Mesenchymal stem cell (in vitro differentiated cells and primary cell): ENCODE measurements at regions not wholly inside any gene's neighbourhood (a gene's known extent, or its start where the extent isn't known, plus 50 kb on each side); places are given as distances from the start of the nearest gene placed in this dataset.
A peak's percentile ranks its signal among the peaks of the same experiment; 100 is the strongest.

Experiments used
- DNase-seq: peaks from one replicate; pipeline ENCODE4 v3.0.0-alpha.2; 2013
- H2AFZ ChIP-seq: one replicate; pipeline ENCODE4 v1.6.1; 2013; ENCODE audit warnings: low read depth, mild to moderate bottlenecking, control low read depth, inconsistent platforms, low read length, moderate library complexity
- H2AK5ac ChIP-seq: 2 replicates; pipeline ENCODE4 v1.6.1; 2013; ENCODE audit warnings: low read length, moderate library complexity, mild to moderate bottlenecking, inconsistent platforms; ENCODE audit not compliant: severe bottlenecking
- H2BK120ac ChIP-seq: one replicate; pipeline ENCODE4 v1.6.1; 2013; ENCODE audit warnings: low read depth, mild to moderate bottlenecking, inconsistent platforms, low read length, moderate library complexity
- H2BK12ac ChIP-seq, 2 experiments: one replicate each; pipeline ENCODE4 v1.6.1; 2013; ENCODE audit warnings: inconsistent platforms in 2 of 2, low read length in 2 of 2, mild to moderate bottlenecking in 2 of 2, moderate library complexity in 2 of 2, control low read depth in 1 of 2
- H2BK15ac ChIP-seq: one replicate; pipeline ENCODE4 v1.6.1; 2013; ENCODE audit warnings: mild to moderate bottlenecking, low read depth, inconsistent platforms; ENCODE audit not compliant: poor library complexity, severe bottlenecking
- H2BK5ac ChIP-seq: 2 replicates; pipeline ENCODE4 v1.6.1; 2013; ENCODE audit warnings: low read depth, mild to moderate bottlenecking, low read length, control low read depth, inconsistent platforms; ENCODE audit not compliant: poor library complexity, severe bottlenecking
- H3K14ac ChIP-seq, 2 experiments: one replicate each; pipeline ENCODE4 v1.6.1; 2013; ENCODE audit warnings: inconsistent platforms in 2 of 2, low read length in 2 of 2, control low read depth in 1 of 2, mild to moderate bottlenecking in 1 of 2, moderate library complexity in 1 of 2
- H3K18ac ChIP-seq, 2 experiments: one replicate each; pipeline ENCODE4 v1.6.1; 2013; ENCODE audit warnings: inconsistent platforms in 2 of 2, low read length in 2 of 2, control low read depth in 1 of 2, low read depth in 1 of 2, mild to moderate bottlenecking in 1 of 2
- H3K23ac ChIP-seq, 2 experiments: one replicate each; pipeline ENCODE4 v1.6.1; 2013; ENCODE audit warnings: inconsistent platforms in 2 of 2, low read length in 2 of 2, mild to moderate bottlenecking in 2 of 2, moderate library complexity in 2 of 2, control low read depth in 1 of 2
- H3K27ac ChIP-seq: 2 replicates; pipeline ENCODE4 v1.5.1; 2013; ENCODE audit warnings: mild to moderate bottlenecking, moderate library complexity, low read length, control low read depth, inconsistent platforms; ENCODE audit not compliant: poor library complexity, severe bottlenecking
- H3K27me3 ChIP-seq, 2 experiments: 2 replicates each; pipeline versions ENCODE4 v1.6.1 to v1.7.0; 2013; ENCODE audit warnings: low read length in 2 of 2, mild to moderate bottlenecking in 2 of 2, moderate library complexity in 2 of 2, control low read depth in 1 of 2, inconsistent platforms in 1 of 2; ENCODE audit not compliant: control insufficient read depth in 1 of 2, insufficient read depth in 1 of 2
- H3K36me3 ChIP-seq, 2 experiments: 2 replicates each; pipeline versions ENCODE4 v1.6.1 to v1.7.0; 2013; ENCODE audit warnings: low read length in 2 of 2, control low read depth in 1 of 2, inconsistent platforms in 1 of 2, low read depth in 1 of 2, mild to moderate bottlenecking in 1 of 2; ENCODE audit not compliant: insufficient read depth in 2 of 2, control insufficient read depth in 1 of 2
- H3K4ac ChIP-seq, 2 experiments: one replicate each; pipeline ENCODE4 v1.6.1; 2013; ENCODE audit warnings: inconsistent platforms in 2 of 2, low read length in 2 of 2, mild to moderate bottlenecking in 2 of 2, moderate library complexity in 2 of 2, control low read depth in 1 of 2, low read depth in 1 of 2
- H3K4me1 ChIP-seq: 2 replicates; pipeline ENCODE4 v1.6.1; 2013; ENCODE audit warnings: low read depth, low read length, control low read depth; ENCODE audit not compliant: control insufficient read depth, insufficient read depth
- H3K4me2 ChIP-seq: 2 replicates; pipeline ENCODE4 v1.6.1; 2013; ENCODE audit warnings: low read length, mild to moderate bottlenecking, inconsistent platforms; ENCODE audit not compliant: poor library complexity, severe bottlenecking
- H3K4me3 ChIP-seq, 2 experiments: 2 replicates each; pipeline versions ENCODE4 v1.5.1 to v1.7.0; 2013; ENCODE audit warnings: low read length in 2 of 2, mild to moderate bottlenecking in 2 of 2, control low read depth in 1 of 2, low read depth in 1 of 2; ENCODE audit not compliant: insufficient read depth in 1 of 2
- H3K79me1 ChIP-seq: replicated peaks from 2 replicates; pipeline ENCODE4 v1.6.1; 2013; ENCODE audit warnings: mild to moderate bottlenecking, control low read depth, low read length, inconsistent platforms; ENCODE audit not compliant: poor library complexity, severe bottlenecking
- H3K9ac ChIP-seq: 2 replicates; pipeline ENCODE4 v1.7.0; 2013; ENCODE audit warnings: mild to moderate bottlenecking, low read length, moderate library complexity
- H3K9me3 ChIP-seq: 2 replicates; pipeline ENCODE4 v1.7.0; 2013; ENCODE audit warnings: mild to moderate bottlenecking, low read length; ENCODE audit not compliant: control insufficient read depth
- H4K8ac ChIP-seq: one replicate; pipeline ENCODE4 v1.6.1; 2013; ENCODE audit warnings: inconsistent platforms, mild to moderate bottlenecking, low read length, moderate library complexity
- H4K91ac ChIP-seq: one replicate; pipeline ENCODE4 v1.6.1; 2013; ENCODE audit warnings: mild to moderate bottlenecking, low read length, inconsistent platforms
- WGBS: methylation state at CpG from one replicate; pipeline ENCODE4 v1.1.7; 2013; ENCODE audit warnings: mixed read lengths; 5-methylcytosine and 5-hydroxymethylcytosine counted together

DNA sequence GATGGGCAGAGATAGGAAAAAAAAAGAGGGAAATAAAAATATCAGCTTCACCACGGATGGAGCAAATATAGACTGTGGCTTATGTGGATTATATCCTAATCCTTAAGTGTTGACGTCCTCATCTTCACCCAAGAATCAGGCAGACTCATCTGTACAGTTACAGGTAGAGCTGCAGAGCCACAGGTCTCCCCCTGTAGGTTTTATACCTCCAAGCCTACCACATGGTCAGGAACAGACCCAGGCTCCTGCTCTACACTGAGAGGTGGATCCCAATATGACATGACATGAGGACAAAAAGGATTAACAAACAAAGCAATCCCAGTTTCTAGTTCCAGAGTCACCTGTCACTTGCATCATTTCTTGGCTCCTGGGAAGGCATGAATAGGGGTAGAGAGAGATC, 400.8 kb downstream of the SEMA3D start:
- H3K4me1 ChIP-seq, result no peaks in the 10 kb centered on the region
- H2AFZ ChIP-seq, result no peak overlapping the region
- no peak overlapping the region for H3K18ac ChIP-seq

DNA sequence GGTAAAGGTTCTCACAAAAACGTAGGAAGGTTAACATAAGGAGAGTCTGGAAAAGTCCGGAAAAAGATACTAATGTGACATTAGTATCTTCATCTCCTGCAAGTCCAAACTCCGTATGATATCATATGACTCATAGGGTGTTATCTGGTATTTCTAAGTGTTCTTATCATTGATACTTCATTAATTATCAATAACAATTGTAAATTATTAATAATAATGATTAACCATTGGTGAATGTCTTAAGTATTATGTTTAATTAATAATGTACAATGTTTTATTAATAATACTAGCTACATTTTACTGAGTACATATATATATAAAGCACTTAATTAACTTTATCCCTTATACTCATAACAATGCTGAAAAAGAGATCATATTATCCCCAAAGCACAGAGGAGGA, 402.4 kb downstream of the SEMA3D start:
- no peak for DNase-seq
- H2BK12ac ChIP-seq, result no peak overlapping the region
- no peaks in the 10 kb centered on the region for H3K4me1 ChIP-seq
- no peak overlapping the region for H2AK5ac ChIP-seq
- WGBS, result no CpG with 5 or more reads among the region's 3 CpGs
- no peak overlapping the region for H3K14ac ChIP-seq
- no peaks in the 10 kb centered on the region for H3K9me3 ChIP-seq
- H3K79me1 ChIP-seq, result no peaks in the 10 kb centered on the region
- H3K27me3 ChIP-seq, result no peaks in the 10 kb centered on the region
- no peak overlapping the region for H3K23ac ChIP-seq
- H4K91ac ChIP-seq, result no peak overlapping the region
- no peak overlapping the region for H3K4me3 ChIP-seq
- no peak overlapping the region for H2AFZ ChIP-seq
- H4K8ac ChIP-seq, result no peak overlapping the region
- no peak overlapping the region for H2BK120ac ChIP-seq
- no peak overlapping the region for H2BK15ac ChIP-seq
- no peak overlapping the region for H3K27ac ChIP-seq
- no peak overlapping the region for H2BK5ac ChIP-seq
- H3K9ac ChIP-seq, result no peak overlapping the region
- H3K18ac ChIP-seq, result no peak overlapping the region
- H3K4ac ChIP-seq, result no peak overlapping the region
- H3K4me2 ChIP-seq, result no peak overlapping the region
- no peaks in the 10 kb centered on the region for H3K36me3 ChIP-seq

More for the DNA sequence above, 400.8 kb downstream of the SEMA3D start:
- no peak overlapping the region for H2AK5ac ChIP-seq
- H3K4me2 ChIP-seq, result no peak overlapping the region
- no peaks in the 10 kb centered on the region for H3K79me1 ChIP-seq
- no peak overlapping the region for H2BK120ac ChIP-seq
- H3K9me3 ChIP-seq, result no peaks in the 10 kb centered on the region
- no peak overlapping the region for H3K23ac ChIP-seq
- no peak overlapping the region for H3K4ac ChIP-seq
- no peak overlapping the region for H3K9ac ChIP-seq
- DNase-seq, result no peak
- H2BK12ac ChIP-seq, result no peak overlapping the region
- WGBS, result 95% methylated on average over 2 of the region's 2 CpGs
- H3K4me3 ChIP-seq, result no peak overlapping the region
- no peak overlapping the region for H4K91ac ChIP-seq
- H3K27ac ChIP-seq, result no peak overlapping the region
- H2BK15ac ChIP-seq, result no peak overlapping the region
- no peaks in the 10 kb centered on the region for H3K36me3 ChIP-seq
- H2BK5ac ChIP-seq, result no peak overlapping the region
- no peak overlapping the region for H4K8ac ChIP-seq
- H3K27me3 ChIP-seq, result no peaks in the 10 kb centered on the region
- H3K14ac ChIP-seq, result no peak overlapping the region

DNA sequence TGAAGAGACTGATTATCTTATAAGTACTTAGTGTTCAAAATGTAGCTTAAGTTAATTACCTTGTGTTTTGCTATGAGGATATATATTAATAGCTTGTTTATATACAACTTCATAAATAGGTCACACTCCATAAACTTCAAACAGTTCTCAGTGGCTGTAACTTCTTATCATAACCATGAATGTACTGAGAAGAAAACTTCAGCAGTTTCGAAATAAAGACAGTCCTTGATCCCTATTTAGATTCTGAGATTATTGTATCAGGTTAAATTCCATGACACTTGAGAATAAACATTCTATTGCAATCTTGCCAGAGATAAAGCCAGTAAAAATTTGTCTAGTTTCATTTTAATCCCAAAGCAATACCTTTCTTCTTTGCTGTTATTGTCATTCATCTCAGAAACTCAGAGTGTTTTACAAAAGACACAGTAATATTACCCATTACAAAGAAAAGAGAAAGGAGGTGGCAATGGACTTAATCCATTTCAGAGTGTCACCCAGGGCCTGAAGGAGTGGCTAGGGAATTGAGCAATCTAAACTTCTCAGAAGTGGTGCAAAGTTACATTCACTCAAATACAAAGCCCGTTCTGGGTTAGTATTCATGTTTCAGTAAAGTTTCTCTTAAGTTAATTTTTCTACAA, 403.6 kb downstream of the SEMA3D start:
- no peaks in the 10 kb centered on the region for H3K4me1 ChIP-seq
- H3K9me3 ChIP-seq, result no peaks in the 10 kb centered on the region
- no peak overlapping the region for H2AFZ ChIP-seq
- H2BK5ac ChIP-seq, result no peak overlapping the region
- 60% methylated on average over 1 of the region's 2 CpGs for WGBS
- H3K36me3 ChIP-seq, result no peaks in the 10 kb centered on the region
- H3K18ac ChIP-seq, result no peak overlapping the region
- no peak overlapping the region for H4K91ac ChIP-seq
- no peak overlapping the region for H3K14ac ChIP-seq
- H2BK120ac ChIP-seq, result no peak overlapping the region
- H3K4me3 ChIP-seq, result no peak overlapping the region
- H3K79me1 ChIP-seq, result no peaks in the 10 kb centered on the region
- H3K27ac ChIP-seq, result no peak overlapping the region
- H3K4ac ChIP-seq, result no peak overlapping the region
- H2AK5ac ChIP-seq, result no peak overlapping the region
- H3K9ac ChIP-seq, result peak overlapping the region; percentile 28
- H3K23ac ChIP-seq, result no peak overlapping the region
- no peak overlapping the region for H3K4me2 ChIP-seq
- DNase-seq, result peak; percentile 28
- H2BK15ac ChIP-seq, result no peak overlapping the region
- no peak overlapping the region for H2BK12ac ChIP-seq
- H4K8ac ChIP-seq, result no peak overlapping the region
- no peaks in the 10 kb centered on the region for H3K27me3 ChIP-seq

DNA sequence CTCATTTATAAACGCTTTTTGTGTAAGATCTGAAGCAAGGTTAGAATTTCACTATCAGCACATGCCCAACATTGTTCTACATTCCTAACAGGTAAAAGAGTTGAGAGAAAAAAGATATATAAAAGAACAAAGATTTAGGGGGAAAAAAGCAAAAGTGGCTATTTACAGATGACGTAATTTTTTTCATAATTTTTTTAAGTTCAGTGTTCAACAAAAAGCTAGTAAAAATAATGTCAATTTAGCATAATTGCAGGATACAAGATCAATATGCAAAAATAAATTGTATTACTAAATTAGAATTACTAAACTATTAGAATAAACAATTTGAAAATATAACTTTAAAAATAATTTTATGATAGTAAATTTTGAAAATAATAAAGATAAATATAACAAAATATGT, 405.0 kb downstream of the SEMA3D start:
- no CpG with 5 or more reads among the region's 2 CpGs for WGBS

More for the DNA sequence above, 405.0 kb downstream of the SEMA3D start:
- Histone ChIP-seq H3K9me3 (no peaks in the 10 kb centered on the region), H3K27ac (no peak overlapping the region), H2BK5ac (no peak overlapping the region), H2AK5ac (no peak overlapping the region), H3K27me3 (no peaks in the 10 kb centered on the region), H2BK120ac (no peak overlapping the region), H3K23ac (no peak overlapping the region), H3K14ac (no peak overlapping the region), H3K4me3 (no peak overlapping the region), H3K4me1 (no peaks in the 10 kb centered on the region), H2AFZ (no peak overlapping the region), H3K36me3 (no peaks in the 10 kb centered on the region), H4K91ac (no peak overlapping the region), H4K8ac (no peak overlapping the region), H3K9ac (no peak overlapping the region), H3K4ac (no peak overlapping the region), H3K79me1 (no peaks in the 10 kb centered on the region), H2BK15ac (no peak overlapping the region), H3K4me2 (no peak overlapping the region), H3K18ac (no peak overlapping the region), H2BK12ac (no peak overlapping the region)
- no peak for DNase-seq
